Esophagus squamous epithelium (tissue), 5 donors: ENCODE measurements at regions not wholly inside any gene's neighbourhood (a gene's known extent, or its start where the extent isn't known, plus 50 kb on each side); places are given as distances from the start of the nearest gene placed in this dataset.

ENCODE experiments used
- DNase-seq: peaks from one replicate; lab custom pipeline; 2025; lab: John Stamatoyannopoulos, UW
- H3K27ac ChIP-seq, 4 donors: fragments of 200-600 bp; sonication (generic); one replicate each; pipeline ENCODE4 v1.5.1; 2016 to 2019; ENCODE audit warnings: mild to moderate bottlenecking in 1 of 4
- H3K27me3 ChIP-seq, 4 donors: fragments of 200-600 bp; sonication (generic); 1 replicate in 3 of 4; 2 replicates in 1 of 4; pipeline versions ENCODE4 v1.5.1 to v1.6.0; 2017 to 2021; ENCODE audit warnings: antibody characterized with exemption in 1 of 4
- H3K36me3 ChIP-seq, 3 donors: fragments of 200-600 bp; sonication (generic); one replicate each; pipeline ENCODE4 v1.5.1; 2016 to 2019
- H3K4me1 ChIP-seq, 3 donors: fragments of 200-600 bp; sonication (generic); one replicate each; pipeline ENCODE4 v1.5.1; 2017 to 2019
- H3K4me3 ChIP-seq, 4 donors: fragments of 200-600 bp; sonication (generic); 1 replicate in 3 of 4; 2 replicates in 1 of 4; pipeline ENCODE4 v1.5.1; 2016 to 2019; ENCODE audit warnings: mild to moderate bottlenecking in 2 of 4, moderate library complexity in 1 of 4
- H3K9me3 ChIP-seq, 3 donors: fragments of 200-600 bp; sonication (generic); one replicate each; pipeline ENCODE4 v1.5.1; 2016 to 2019
- CTCF ChIP-seq, 6 experiments: fragments of 450-650 bp in 4 of 6; fragments of 200-600 bp in 2 of 6; sonication (generic) in 2 of 6; IDR thresholded peaks; one replicate each; pipeline ENCODE4 v1.5.1; 2016 to 2019; ENCODE audit warnings: antibody characterized with exemption in 6 of 6, mild to moderate bottlenecking in 4 of 6, moderate library complexity in 4 of 6
- POLR2A ChIP-seq, 4 donors: fragments of 450-650 bp; IDR thresholded peaks; one replicate each; pipeline ENCODE4 v1.6.1; 2017; ENCODE audit warnings: antibody characterized with exemption in 4 of 4, mild to moderate bottlenecking in 4 of 4, moderate library complexity in 3 of 4
- WGBS, 2 donors: methylation state at CpG; one replicate each; pipeline ENCODE4 v1.1.5; 2018; 5-methylcytosine and 5-hydroxymethylcytosine counted together
- intact Hi-C: fragments of 100-400 bp; cut with DNase I; formaldehyde crosslinking; loops from one replicate; pipeline ENCODE4 v1.15.0; 2022
- donor health status: DM: yes; HTN: yes; CAD: no.

GRCh38 chr1:110760321-110760720 is 85.6 kb upstream of the KCNA3 start:
- peaks cover 0 to 86% (median 0%) of the 10 kb centered on the region in 4 donors for H3K27me3 ChIP-seq
- no peaks in the 10 kb centered on the region for H3K4me1 ChIP-seq
- WGBS, 2 donors = 54 to 67% methylated on average over 2 of the region's 2 CpGs
- no peak for TF ChIP-seq CTCF (IDR thresholded peaks at IDR 0.05)
- H3K36me3 ChIP-seq = no peaks in the 10 kb centered on the region
- intact Hi-C loops = no loop called here
- H3K9me3 ChIP-seq = no peaks in the 10 kb centered on the region
- H3K27ac ChIP-seq = no peak overlapping the region
- DNase-seq = no peak
- no peak overlapping the region for H3K4me3 ChIP-seq

DNA sequence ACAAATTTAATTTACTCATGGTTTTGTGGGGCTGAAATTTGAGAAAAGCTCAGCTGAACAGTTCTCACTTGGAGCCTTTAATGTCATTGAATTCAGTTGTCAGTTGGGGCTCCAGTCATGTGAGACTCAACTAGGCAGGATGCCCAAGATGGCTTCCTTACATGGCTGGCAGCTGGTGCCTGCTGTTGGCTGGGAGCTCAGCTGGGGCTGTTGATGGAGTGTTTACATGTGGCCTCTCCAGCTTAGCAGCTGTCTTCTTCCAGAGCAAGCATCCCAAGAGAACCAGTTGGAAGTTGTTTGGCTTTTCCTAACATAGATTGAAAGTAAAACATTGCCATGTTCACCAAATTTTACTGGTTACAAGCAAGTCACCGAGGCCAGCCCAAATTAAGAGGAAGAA is 81.8 kb upstream of the KCNA3 start:
- DNase-seq = no peak
- Histone ChIP-seq H3K36me3 (no peaks in the 10 kb centered on the region), H3K27me3 (peaks cover 0 to 59% (median 0%) of the 10 kb centered on the region in 4 donors), H3K9me3 (no peaks in the 10 kb centered on the region), H3K4me1 (no peaks in the 10 kb centered on the region), H3K27ac (no peak overlapping the region), H3K4me3 (no peak overlapping the region)
- intact Hi-C loops = no loop called here
- 85 to 88% methylated on average over 1 of the region's 1 CpG for WGBS, 2 donors
- TF ChIP-seq POLR2A (IDR thresholded peaks at IDR 0.05) = no peak
- no peak for TF ChIP-seq CTCF (IDR thresholded peaks at IDR 0.05)

DNA sequence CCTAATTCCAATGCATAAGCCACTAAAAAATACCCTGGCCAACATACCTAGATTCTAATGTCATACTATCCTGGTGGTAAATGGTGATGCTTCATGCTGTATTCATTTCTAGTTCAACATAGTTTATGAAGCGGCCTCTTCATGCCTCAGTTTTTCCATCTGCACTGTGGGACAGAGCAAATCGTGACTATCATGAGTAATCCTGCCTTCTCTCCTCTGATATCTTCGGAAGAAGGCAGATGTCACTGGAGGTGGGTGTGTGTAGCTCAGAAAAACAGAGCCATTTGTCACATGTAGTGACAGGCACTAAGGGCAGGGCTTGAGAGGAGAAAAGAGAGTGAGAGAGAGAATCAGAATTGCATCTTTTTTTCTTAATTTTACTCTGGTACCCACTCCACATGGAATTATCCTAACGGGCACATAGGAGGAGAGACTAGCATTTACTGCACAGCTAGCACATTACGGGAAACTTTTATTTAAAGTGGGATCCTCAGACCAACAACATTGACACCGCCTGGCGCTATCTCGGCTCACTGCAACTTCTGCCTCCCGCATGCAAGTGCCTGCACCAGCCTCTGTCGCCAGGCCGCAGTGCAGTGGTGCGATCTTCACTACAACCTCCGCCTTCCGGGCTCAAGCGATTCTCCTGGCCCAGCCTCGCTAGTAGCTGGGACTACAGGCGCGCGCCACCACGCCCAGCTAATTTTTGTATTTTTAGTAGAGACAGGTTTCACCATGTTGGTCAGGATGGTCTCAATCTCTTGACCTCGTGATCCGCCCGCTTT is 78.4 kb upstream of the KCNA3 start:
- 83 to 87% methylated on average over 12 to 23 of the region's 23 CpGs for WGBS, 2 donors
- no peaks in the 10 kb centered on the region for H3K9me3 ChIP-seq
- TF ChIP-seq CTCF (IDR thresholded peaks at IDR 0.05) (no peak), POLR2A (IDR thresholded peaks at IDR 0.05) (no peak)
- no peaks in the 10 kb centered on the region for H3K4me1 ChIP-seq
- intact Hi-C loops = no loop called here
- H3K4me3 ChIP-seq = no peak overlapping the region
- no peak overlapping the region for H3K27ac ChIP-seq
- no peaks in the 10 kb centered on the region for H3K36me3 ChIP-seq
- H3K27me3 ChIP-seq = peaks cover 0 to 50% (median 2%) of the 10 kb centered on the region in 4 donors
- DNase-seq = no peak

DNA sequence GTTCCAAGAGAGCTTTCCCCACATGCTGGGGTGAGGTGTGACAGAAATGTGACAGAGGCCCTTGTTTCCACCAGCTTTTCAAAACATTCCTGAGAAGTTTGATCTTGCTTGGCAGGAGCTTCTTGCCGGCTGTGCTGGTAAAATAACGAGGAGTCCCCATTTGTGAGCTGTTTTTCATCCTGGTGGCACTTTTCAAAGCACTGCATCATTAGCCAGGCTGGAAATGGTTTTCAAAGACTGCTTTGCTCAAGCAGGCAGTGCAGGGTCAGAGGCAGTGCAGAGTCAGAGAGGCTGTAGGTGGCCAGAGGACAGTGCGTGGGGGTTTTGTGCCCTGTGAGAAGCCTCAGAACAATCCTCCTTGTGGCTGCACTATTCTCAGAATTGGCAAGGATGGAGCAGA is 75.8 kb upstream of the KCNA3 start:
- no peak for DNase-seq

More for the DNA sequence above, 75.8 kb upstream of the KCNA3 start:
- no peaks in the 10 kb centered on the region for H3K4me1 ChIP-seq
- H3K9me3 ChIP-seq = no peaks in the 10 kb centered on the region
- WGBS, 2 donors = 11 to 26% methylated on average over 2 to 3 of the region's 3 CpGs
- H3K27ac ChIP-seq = no peak overlapping the region
- no peak for TF ChIP-seq CTCF (IDR thresholded peaks at IDR 0.05)
- TF ChIP-seq POLR2A (IDR thresholded peaks at IDR 0.05) = no peak
- H3K36me3 ChIP-seq = no peaks in the 10 kb centered on the region
- H3K27me3 ChIP-seq = peaks cover 0 to 38% (median 2%) of the 10 kb centered on the region in 4 donors
- intact Hi-C loops = no loop called here
- H3K4me3 ChIP-seq = no peak overlapping the region
